HG03520 (cell line): ENCODE measurements at regions not wholly inside any gene's neighbourhood (a gene's known extent, or its start where the extent isn't known, plus 50 kb on each side); places are given as distances from the start of the nearest gene placed in this dataset.

Experiments used
- ATAC-seq: cut with Tn5 transposase; IDR thresholded peaks from one replicate; pipeline ENCODE4 v1.9.1; 2021; ENCODE audit warnings: mild to moderate bottlenecking, moderate library complexity; ENCODE audit not compliant: unreplicated experiment

DNA sequence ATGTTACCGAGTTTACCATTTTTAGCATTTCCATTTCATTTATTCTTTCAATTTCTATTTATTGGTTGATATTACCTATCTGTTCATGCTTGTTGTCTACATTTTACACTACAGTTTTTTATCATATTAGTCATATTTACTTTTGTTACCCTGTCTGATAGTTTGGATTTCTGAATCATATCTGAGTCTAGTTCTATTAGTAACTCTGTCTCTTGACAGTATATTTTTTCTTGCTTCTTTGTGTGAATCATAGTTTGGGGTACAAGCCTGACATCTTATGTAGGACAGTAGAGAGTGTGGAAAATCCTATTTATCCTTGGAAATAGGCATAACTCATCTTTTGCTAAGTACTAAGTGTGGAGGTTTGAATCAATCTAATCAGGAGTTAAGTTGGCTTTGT, 263.9 kb upstream of the SESN3 start:
- no peak for ATAC-seq

DNA sequence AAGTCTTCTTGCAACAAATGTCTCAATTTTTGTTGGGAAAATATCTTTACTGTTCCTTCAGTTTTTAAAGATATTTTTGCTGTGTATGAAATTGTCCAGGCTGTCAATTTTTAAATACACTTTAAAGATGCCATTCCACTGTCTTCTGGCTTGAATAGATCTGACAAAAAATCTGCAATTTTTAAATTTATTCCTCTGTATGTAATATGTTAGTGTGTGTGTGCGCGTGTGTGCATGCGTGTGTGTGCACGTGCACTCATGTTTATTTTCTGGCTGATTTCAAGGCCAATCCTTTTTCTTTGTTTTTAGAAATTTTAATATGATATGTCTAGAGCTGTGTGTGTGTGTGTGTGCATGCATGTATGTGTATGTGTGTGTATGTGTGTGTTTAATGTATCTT, 263.2 kb upstream of the SESN3 start:
- ATAC-seq = no peak

DNA sequence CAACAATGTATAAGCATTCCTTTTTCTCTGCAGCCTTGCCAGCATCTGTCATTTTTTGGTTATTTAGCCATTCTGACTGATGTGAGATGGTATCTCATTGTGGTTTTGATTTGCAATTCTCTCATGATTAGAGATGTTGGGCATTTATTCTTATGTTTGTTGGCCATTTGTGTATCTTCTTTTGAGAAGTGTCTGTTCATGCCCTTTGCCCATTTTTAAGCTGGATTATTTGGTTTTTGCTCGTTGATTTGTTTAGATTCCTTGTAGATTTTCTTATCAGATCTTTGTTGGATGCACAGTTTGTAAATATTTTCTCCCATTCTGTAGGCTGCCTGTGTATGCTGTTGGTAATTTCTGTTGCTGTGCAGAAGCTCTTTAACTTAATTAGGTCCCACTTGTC, 259.6 kb upstream of the SESN3 start:
- ATAC-seq = no peak

DNA sequence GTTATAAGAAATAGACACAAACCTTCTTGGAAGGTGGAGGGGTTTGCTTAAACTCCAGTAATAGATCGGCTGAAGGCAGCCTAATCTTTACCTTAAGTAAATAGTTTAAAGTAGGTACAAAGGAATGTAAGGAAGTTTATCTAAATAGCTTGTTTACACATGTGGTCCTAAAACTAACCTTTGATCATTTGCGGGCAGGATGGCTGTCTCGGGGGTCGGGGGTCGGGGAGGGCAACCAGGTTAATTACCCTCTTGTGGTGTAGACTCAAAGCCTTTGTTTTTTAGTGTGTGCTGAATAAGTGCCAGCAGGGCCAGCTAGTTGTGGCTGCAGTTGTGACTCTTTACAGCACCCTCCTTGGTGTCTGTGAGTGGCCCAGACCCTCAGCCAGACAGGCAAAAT, 256.9 kb upstream of the SESN3 start:
- no peak for ATAC-seq

DNA sequence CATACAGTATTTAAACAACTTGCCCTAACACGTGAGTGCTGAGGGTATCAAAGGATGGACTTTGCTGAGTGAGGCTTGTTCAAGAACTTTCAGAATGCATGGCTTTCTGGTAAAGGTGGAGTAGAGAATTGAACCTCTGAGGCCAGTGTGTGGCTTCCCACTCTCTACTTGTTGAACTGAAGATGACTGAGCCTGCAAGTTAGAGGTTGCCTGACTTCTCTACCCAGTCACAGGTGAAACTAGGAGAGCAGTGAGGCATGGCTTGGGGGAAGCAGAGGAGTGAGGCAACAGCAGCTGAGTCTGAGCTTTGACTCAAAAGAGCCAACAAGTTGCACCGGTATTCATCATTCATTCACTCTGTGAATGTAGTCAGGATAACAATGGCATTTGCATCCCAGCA, 256.4 kb upstream of the SESN3 start:
- ATAC-seq = peak; percentile 100

DNA sequence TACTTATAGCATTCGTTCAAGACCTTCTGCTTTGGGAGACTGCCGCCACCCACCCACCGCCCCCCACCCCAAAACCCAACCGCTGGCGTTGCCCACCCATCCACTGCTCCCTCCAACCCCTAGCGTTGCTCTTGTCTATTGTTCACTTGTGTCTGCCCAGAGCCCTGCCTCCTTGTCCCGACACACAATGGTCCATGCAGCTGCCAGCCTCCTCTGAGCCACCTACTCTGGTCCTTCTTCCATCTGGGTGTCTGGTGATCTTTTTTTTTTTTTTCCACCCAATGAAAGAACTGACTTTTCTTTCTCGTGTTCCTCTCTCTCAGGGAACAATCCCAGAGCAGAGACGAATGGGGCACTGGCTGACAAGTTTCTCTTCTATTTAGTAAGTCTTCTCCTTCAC, 256.0 kb upstream of the SESN3 start:
- no peak for ATAC-seq

DNA sequence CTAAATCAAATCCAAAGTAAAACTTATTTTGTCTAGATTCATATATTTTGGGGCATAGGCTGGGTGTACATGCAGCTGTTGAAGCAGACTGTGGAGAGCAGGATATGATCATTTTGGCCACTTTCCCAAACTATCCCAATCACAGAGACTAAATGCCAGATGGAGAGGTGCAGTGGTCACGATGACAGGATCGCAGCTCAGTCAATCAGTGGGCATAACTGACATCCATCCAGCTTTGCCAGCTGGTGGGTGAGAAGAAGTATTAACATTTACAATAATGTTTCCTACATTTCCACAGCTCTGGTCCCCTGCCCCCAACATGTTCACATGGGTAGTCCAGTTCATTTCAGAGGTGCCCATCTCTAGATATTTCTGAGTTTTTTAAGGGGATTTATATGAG, 255.5 kb upstream of the SESN3 start:
- no peak for ATAC-seq

DNA sequence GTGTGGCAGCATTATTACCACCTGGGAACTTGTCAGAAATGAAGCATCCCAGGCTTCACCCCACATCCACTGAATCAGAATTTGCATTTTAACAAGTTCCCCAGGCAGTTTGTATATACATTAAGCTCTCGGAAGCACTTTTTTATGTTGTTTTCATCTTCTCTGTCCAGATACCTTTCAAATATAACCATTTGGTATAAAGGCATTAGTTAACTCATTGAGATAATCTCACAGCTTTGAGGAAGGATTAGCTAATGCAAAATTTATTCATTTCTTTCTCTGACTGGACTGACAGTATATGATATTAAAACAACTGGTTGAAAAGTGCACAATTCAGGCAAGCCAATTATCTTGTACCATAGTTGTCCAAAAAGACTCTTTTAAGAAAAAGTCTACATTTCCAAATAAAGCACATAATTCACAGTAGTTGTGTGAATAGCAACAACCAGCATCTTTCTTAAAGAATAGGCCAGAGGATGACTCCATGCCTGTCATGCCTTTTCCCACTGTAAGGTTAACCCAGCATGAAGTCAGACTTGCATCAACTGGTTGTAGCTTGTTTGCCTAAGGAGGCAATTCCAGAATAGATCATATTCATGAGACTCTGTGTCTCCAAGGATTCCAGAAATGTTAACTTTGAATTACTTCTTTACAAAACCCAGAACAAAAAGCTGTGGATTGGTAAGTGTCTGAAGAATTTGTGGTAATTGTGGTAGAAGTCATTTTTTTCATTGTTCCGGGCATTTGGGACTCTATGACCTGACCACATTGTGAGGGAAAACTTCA, 254.3 kb upstream of the SESN3 start:
- ATAC-seq = no peak

DNA sequence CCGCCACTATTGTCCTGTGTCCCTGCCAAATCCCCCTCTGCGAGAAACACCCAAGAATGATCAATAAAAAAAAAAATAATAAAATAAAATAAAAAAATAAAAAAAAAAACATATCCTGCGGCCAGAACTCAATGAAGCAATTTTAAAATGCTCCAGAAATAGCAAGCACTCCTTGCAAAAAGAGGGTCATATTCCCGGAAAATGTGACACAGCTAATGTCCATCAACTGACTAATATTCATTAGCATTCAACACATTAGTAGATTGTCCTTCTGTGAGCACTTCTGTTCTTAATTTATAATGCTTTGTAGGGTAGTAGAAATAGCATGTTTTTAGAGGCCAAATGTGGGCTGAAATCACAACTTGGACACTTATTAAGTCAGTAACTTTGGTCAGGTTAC, 252.3 kb upstream of the SESN3 start:
- ATAC-seq = no peak

DNA sequence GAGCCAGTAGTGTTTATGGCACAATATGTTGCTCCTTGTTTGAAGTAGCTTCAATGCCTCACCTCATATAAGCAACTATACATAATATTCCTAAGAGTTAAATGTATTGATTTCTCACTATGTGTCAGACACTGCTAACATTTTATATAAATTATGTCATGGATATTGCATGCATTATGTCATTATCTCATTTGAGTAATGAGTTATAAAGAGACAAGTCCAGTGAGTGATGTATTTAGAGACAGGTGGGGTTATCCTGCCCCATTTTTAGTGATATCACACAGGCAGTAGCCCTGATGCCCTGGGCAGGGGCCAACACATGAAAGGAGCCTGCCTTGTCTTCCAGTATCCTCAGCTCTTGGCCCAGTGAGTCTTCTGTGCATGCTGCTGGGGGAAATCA, 247.0 kb upstream of the SESN3 start:
- no peak for ATAC-seq

DNA sequence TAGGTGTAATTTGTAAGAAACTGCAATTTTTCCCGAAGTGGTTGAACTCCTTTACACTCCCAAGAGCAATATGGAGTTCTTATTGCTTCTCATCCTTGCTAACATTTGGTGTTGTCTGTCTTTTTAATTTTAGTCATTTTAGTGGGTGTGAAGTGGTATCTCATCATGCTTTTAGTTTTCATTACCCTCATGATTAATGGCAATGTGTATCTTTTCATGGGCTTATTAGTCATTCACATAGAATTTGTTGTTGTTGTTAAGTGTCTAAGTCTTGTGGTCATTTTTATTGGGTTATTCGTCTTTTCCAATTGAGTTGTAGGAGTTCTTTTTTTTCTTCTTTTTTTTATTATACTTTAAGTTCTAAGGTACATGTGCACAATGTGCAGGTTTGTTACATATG, 238.3 kb upstream of the SESN3 start:
- no peak for ATAC-seq

DNA sequence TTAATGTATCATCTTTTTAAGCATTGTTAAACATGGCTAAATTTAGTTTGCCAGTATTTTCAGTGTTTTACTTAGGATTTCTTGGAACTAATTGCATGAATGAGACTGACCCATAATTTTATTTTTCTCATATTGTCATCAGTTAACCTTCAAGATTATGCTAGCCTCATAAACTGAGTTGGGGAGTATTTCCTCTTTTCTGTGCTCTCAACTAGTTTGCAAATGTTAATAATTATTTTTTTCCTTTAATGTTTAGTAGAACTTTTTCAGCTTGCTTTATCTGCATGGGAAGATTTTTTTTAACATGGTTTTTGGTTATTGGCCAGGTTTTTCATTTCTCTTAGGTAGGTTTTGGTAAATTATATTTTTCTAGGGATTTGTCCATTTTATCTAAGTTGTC, 235.4 kb upstream of the SESN3 start:
- no peak for ATAC-seq

DNA sequence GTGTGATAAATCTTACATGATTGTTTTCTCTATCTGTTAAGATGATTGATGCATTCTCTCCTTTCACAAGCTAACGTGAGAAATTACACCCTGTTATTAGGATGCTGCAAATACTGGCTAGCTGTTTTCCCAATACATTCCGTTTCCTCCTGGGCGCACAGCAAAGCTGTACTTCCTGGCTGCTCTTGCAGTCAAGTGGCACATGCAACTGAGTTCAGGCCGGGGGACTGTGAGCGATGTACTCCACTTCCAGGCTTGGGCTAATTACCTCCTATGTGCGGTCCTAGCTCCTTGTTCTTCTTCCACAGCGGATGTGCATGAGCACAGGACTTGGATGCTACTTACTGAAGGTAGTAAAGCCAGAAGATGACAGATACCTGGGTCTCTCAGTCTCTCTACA, 234.9 kb upstream of the SESN3 start:
- no peak for ATAC-seq

DNA sequence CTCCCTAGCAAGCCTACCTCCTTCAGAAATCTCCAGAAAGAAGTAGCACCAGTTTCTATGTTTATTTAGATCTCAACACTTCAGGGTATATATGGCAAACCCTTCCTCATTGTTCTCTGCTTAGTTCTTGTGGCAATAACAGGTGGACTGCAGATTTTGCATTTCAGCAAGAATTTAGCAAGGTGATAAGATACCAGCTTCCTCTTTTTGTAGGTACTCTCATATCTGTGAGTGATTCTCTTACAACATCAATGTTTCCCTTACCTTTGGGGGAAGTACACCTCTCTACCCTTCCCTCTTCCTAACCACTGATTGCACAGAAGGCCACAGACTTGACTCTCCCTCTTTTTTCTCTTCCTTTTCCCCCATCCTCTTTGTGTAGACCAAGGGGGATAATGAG, 230.9 kb upstream of the SESN3 start:
- no peak for ATAC-seq

DNA sequence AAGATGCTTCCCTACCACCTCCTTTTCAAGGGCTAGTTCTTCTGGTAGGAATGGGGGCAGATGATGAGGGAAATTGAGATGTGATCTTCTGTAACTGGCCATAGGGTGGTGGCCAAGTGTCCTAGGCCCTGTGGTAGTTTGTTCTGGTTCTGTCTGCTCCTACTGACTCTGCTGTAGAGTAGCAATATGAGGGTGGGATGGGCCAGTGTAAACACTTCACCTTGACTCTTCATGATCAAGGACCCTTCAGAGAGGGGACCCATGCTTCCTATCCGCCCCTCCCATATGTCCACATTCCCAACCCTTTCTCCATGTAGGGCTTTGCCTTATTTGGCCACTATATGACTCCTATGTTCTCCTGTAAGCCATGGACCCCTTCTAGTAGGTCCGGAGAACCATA, 230.3 kb upstream of the SESN3 start:
- ATAC-seq = no peak

DNA sequence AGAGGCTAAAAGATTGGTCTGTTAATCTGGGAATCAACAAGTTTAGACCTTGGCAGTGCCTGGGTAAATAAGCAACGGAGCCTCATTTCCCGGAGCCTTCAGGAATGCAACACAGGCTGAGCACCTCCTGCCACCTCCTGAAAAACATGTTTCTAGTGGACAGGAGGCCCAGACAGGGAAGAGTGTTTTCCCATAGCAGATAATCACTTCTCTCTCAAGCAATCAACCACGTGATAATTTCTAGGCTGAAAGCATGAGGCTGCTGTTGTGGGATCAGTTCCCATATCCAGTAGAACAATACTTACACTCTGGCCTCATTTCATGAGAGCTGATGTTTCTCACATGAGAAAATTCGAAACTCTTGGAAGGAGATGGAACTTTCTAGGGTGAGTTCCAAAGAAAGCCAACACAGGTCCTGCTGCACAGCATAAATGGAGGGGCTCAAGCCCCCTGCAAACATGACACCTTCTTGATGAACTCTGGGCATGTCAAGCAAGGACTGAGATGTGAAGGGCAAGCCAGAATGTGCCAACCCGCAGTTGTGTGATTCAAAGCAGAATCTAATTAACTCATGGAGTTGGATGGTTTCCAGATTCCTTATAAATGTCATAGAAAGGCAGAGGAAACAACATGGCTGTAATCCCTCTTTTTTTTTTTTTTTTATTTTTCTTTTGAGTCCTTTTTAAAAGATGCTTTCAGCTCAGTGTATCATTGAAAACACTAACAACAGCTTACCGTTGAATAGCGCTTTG, 228.5 kb upstream of the SESN3 start:
- ATAC-seq = no peak

DNA sequence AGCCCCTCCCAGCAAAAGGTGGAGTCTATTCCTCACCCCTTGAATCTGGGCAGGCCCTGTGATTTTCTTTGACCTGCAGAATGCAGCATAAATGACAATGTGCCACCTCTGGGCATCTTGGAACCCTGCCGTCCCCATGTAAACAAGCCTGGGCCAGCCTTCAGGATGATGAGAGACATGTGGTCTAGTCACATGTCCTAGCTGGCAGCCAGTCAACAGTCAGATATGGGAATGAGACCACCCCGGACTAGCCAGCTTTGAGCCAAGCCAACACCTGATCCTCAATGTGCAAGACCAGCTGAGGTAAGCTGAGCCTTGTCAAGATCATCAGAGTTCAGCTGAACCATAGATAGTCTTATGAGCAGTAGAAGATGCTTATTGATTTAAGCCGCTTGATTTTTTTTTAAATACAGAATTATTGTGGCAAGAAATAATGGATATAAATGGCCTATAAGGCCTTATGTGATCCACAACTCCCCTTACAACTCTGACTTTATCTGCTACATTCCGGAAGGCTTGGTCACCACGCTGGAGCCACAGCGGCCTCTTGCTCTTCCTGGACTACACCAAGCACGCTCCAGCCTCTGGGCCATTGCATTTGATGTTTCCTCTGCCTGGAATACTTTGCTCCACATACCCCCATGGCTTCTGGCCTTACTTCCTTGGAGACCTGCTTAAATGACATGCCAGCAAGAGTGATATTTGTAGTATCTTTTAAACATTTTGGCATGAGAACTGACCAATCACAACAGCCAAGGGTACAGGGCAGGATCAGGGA, 225.9 kb upstream of the SESN3 start:
- ATAC-seq = no peak

DNA sequence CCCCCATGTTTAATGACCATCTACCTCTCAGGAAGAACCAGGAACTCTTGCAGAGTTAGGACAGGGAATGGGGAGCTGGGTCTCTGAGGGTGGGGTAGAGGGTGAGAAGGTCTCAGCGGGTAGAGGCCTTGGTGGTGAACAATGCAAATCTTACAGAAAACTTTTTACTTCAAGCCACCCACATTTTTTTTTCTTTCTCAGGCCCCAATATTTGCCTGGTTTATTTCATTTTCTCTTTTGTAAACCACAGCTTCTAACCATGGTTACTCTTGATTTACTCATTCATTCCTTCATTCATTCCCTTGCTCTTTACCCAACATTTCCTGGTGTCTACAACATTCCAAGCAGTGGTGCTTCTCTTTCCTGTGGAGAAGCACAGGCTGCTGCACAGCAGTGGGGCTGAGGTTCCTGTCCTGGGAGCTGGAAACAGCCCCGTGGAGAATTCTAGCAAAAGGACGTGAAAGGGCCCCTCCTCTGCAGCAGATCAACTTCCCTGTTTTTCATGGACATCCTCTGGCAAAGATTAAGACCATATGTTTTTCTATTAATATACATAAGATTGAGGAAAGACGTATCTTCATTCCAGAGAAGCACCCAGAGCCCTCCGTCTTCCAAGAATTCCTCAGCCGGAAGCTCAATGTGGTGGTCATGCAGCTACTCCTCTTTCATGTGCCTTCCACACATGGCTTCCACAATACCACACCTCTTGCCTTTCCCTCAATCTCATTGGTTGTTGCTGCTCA, 224.4 kb upstream of the SESN3 start:
- ATAC-seq = no peak

DNA sequence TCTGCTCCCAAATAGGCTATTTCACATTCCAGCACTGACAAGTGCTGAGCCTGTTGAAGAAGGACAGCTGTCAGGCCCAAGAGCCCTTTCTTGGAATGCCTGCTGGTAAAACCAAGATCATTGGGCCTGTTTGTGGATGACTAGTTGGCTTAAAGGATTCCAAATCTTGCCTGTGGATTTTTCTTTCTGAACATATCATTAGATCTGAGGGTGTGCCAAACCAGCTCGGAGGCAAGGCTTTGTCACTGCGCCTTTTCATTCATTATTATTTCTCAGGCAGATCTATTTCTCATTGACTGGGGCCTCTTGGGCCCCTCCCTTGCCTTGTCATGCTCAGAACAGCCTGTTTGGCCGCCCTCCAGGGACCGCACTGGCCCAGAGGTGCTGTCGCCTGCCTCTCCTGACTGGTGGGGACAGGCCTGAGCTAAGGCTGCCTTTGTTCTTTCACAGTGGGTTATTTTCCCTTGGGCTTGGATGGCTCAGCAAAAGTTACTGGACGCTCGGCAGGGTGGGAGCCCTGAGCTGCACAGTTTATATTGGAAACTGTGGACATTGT, 222.7 kb upstream of the SESN3 start:
- no peak for ATAC-seq

DNA sequence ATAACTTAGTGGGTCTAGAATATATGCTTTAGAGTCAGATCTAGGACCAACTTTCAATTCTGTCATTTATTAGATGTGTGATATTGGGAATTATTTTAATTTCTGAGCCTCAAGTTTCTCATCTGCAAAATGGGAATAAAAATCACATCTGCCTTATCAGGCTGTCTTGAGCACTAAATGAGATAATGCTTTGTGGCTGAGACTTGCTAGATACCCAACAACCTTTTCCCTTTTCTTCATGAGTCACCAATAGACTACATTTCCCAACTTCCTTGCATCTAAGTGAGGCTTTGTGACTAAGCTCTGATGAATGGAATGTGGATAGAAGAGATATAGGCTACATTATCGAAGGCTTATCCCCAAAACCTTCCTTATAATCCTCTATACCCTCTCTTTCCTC, 220.7 kb upstream of the SESN3 start:
- ATAC-seq = no peak

DNA sequence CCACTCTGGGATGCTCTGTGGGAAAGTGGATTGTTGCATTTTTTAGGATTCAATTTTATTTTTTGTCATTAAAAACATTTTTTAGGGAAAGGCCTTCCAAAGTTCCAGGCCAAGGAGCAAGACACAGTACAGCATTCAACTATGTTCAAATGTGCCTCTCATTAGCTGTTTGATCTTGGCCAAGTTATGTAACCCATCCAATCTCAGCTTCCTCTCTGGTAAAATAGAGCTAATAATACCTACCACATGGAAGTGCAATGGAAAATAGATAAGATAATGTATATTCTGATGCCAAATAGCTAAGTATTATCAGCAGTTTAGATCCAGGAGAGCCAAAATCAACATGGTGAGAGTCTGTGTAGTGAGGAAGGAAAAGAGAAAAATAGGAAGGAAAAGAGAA, 220.3 kb upstream of the SESN3 start:
- ATAC-seq = no peak
